ENCODE measurements at regions not wholly inside any gene's neighbourhood (a gene's known extent, or its start where the extent isn't known, plus 50 kb on each side); places are given as distances from the start of the nearest gene placed in this dataset.
A peak's percentile ranks its signal among the peaks of the same experiment; 100 is the strongest.

DNA sequence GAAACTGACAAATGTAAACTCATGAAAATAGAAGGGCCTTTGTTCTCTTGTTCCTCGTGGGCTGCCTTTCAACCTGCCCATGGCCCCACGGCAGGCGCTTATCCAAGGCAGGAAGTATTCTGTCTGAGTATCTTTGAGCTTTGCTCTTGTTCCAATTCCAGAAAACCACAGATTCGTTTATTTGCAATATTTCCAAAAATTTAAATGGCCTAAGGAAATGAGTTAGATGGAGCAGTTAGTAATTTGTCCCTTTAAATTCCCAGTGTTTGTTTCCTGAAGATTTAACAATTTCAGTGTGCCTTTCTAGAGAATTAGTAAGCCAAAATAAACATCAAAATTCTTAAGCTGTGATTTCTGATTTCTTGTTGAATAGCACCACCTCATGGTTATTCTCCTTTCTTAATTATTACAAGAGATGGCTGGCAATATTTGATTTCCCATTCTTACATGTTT is 299.4 kb upstream of the RASA1 start:
- DNase-seq (ENCODE audit: low read depth, low spot score) = peak; percentile 38
- no peaks in the 10 kb centered on the region for H3K27me3 ChIP-seq (ENCODE audit: control insufficient read depth, insufficient read depth, low read length)
- H3K4me1 ChIP-seq (ENCODE audit: control insufficient read depth, insufficient read depth, low read length) = no peaks in the 10 kb centered on the region
- H3K27ac ChIP-seq (ENCODE audit: low read length) = peak overlapping the region; percentile 62
- no peaks in the 10 kb centered on the region for H3K9me3 ChIP-seq (ENCODE audit: control insufficient read depth, insufficient read depth, low read depth, low read length)
- no peak overlapping the region for H3K4me3 ChIP-seq (ENCODE audit: low read depth in 2 of 2, low read length in 2 of 2)
- no peak for ATAC-seq
- H3K36me3 ChIP-seq (ENCODE audit: control insufficient read depth, insufficient read depth, low read length) = no peaks in the 10 kb centered on the region
- intact Hi-C loops (cut with micrococcal nuclease; ENCODE audit: unreplicated experiment) = loop anchor here (2.0 kb wide), 1 partner anchor 88 kb away; no protein-coding TSS in a partner anchor
- TF ChIP-seq CTCF (IDR thresholded peaks at IDR 0.05) = peak; percentile 33; the same call in 1 of the 2 replicates
- TF ChIP-seq, protein P1, sequence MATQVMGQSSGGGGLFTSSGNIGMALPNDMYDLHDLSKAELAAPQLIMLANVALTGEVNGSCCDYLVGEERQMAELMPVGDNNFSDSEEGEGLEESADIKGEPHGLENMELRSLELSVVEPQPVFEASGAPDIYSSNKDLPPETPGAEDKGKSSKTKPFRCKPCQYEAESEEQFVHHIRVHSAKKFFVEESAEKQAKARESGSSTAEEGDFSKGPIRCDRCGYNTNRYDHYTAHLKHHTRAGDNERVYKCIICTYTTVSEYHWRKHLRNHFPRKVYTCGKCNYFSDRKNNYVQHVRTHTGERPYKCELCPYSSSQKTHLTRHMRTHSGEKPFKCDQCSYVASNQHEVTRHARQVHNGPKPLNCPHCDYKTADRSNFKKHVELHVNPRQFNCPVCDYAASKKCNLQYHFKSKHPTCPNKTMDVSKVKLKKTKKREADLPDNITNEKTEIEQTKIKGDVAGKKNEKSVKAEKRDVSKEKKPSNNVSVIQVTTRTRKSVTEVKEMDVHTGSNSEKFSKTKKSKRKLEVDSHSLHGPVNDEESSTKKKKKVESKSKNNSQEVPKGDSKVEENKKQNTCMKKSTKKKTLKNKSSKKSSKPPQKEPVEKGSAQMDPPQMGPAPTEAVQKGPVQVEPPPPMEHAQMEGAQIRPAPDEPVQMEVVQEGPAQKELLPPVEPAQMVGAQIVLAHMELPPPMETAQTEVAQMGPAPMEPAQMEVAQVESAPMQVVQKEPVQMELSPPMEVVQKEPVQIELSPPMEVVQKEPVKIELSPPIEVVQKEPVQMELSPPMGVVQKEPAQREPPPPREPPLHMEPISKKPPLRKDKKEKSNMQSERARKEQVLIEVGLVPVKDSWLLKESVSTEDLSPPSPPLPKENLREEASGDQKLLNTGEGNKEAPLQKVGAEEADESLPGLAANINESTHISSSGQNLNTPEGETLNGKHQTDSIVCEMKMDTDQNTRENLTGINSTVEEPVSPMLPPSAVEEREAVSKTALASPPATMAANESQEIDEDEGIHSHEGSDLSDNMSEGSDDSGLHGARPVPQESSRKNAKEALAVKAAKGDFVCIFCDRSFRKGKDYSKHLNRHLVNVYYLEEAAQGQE (IDR thresholded peaks at IDR 0.05; ENCODE audit: insufficient read depth in 1 of 2, low read depth in 2 of 2, low read length in 1 of 2) = no peak
- no TSS peak for BruUV-seq (replicated peaks)
- ChIA-PET CTCF (interaction anchor here (1.5 kb wide), 1 partner anchor 88 kb away, joined by 6 read pairs; no protein-coding TSS in a partner anchor), POLR2A (no interaction called here)
- in situ Hi-C loops (cut with HindIII; ENCODE audit: low pct_unique_long_range_greater_than_20kb, low sequenced_read_pairs) = no loop called here

DNA sequence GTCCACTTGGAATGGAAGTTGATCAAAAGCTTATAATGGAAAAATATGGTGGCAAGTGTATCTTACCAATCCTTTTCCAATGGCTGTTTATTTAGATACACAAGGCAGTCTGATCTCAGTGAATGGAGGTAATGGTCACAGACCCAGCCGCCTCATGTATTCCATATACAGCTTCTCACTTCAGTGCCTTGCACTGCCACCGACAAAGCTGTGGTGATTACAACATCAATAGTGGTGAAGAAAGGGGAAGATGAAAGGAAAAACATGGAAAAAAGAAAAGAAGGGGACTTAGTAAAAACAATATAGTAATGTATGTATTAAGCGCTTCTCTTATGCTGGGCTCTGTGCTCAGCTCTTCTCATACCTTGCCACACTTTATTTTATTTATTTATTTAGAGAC is 297.3 kb upstream of the RASA1 start:
- no TSS peak for BruUV-seq (replicated peaks)
- DNase-seq (ENCODE audit: low read depth, low spot score) (no peak), ATAC-seq (no peak)
- intact Hi-C loops (cut with micrococcal nuclease; ENCODE audit: unreplicated experiment) = no loop called here
- no peaks in the 10 kb centered on the region for H3K4me1 ChIP-seq (ENCODE audit: control insufficient read depth, insufficient read depth, low read length)
- TF ChIP-seq, protein P1 (IDR thresholded peaks at IDR 0.05; ENCODE audit: insufficient read depth in 1 of 2, low read depth in 2 of 2, low read length in 1 of 2) = no peak
- no peaks in the 10 kb centered on the region for H3K9me3 ChIP-seq (ENCODE audit: control insufficient read depth, insufficient read depth, low read depth, low read length)
- CTCF ChIA-PET = no interaction called here
- no peak overlapping the region for H3K4me3 ChIP-seq (ENCODE audit: low read depth in 2 of 2, low read length in 2 of 2)
- POLR2A ChIA-PET = no interaction called here
- H3K27me3 ChIP-seq (ENCODE audit: control insufficient read depth, insufficient read depth, low read length) = no peaks in the 10 kb centered on the region
- H3K27ac ChIP-seq (ENCODE audit: low read length) = no peak overlapping the region
- in situ Hi-C loops (cut with HindIII; ENCODE audit: low pct_unique_long_range_greater_than_20kb, low sequenced_read_pairs) = no loop called here
- no peaks in the 10 kb centered on the region for H3K36me3 ChIP-seq (ENCODE audit: control insufficient read depth, insufficient read depth, low read length)

- DNase-seq (ENCODE audit: low read depth, low spot score) = no peak
- Histone ChIP-seq H3K4me3 (ENCODE audit: low read depth in 2 of 2, low read length in 2 of 2) (no peak overlapping the region), H3K4me1 (ENCODE audit: control insufficient read depth, insufficient read depth, low read length) (no peaks in the 10 kb centered on the region), H3K9me3 (ENCODE audit: control insufficient read depth, insufficient read depth, low read depth, low read length) (no peaks in the 10 kb centered on the region), H3K27me3 (ENCODE audit: control insufficient read depth, insufficient read depth, low read length) (no peaks in the 10 kb centered on the region), H3K27ac (ENCODE audit: low read length) (no peak overlapping the region), H3K36me3 (ENCODE audit: control insufficient read depth, insufficient read depth, low read length) (no peaks in the 10 kb centered on the region)
- in situ Hi-C loops (cut with HindIII; ENCODE audit: low pct_unique_long_range_greater_than_20kb, low sequenced_read_pairs) = no loop called here
- ChIA-PET POLR2A (no interaction called here), CTCF (no interaction called here)
- intact Hi-C loops (cut with micrococcal nuclease; ENCODE audit: unreplicated experiment) = no loop called here
- ATAC-seq = no peak
- TF ChIP-seq CTCF (IDR thresholded peaks at IDR 0.05) = peak; percentile 2; the same call in 1 of the 2 replicates
- TF ChIP-seq, protein P1 (IDR thresholded peaks at IDR 0.05; ENCODE audit: insufficient read depth in 1 of 2, low read depth in 2 of 2, low read length in 1 of 2) = no peak
- BruUV-seq (replicated peaks) = no TSS peak
Observed at GRCh38 chr5:86971034-86971571, 296.6 kb upstream of the RASA1 start.
